NB4 (cell line): ENCODE measurements at regions not wholly inside any gene's neighbourhood (a gene's known extent, or its start where the extent isn't known, plus 50 kb on each side); places are given as distances from the start of the nearest gene placed in this dataset.

Experiments used
- MYC ChIP-seq: IDR thresholded peaks from 2 replicates; pipeline ENCODE4 v1.6.1; 2011; ENCODE audit warnings: low read depth, low read length
- POLR2A ChIP-seq: IDR thresholded peaks from 2 replicates; pipeline ENCODE4 v1.6.1; 2011; ENCODE audit warnings: mild to moderate bottlenecking; ENCODE audit not compliant: insufficient read length; ENCODE audit errors: extremely low read depth
- TF ChIP-seq, protein P1 (sequence below): IDR thresholded peaks from one replicate; pipeline ENCODE4 v1.5.1; 2012; ENCODE audit warnings: low read depth, low read length

DNA sequence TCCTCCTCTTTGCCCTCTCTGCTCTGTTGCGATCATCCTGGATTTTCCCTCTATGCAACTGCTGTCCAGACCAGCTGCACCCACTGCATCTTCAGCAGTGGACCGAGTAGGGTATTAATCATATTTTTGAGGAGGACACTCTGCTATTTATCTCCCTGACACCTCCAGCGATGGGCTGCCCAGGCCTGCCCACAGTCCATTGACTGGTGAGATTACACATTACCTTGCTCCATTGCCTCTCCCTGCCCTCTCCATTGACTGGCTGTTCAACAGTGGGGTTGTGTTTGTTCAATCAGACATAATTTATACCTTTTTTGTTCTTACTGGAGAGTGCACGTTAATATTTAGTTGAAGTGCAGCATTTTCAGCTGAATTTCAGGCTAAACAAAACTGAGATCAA, 559.3 kb upstream of the ARRDC4 start:
- no peak for TF ChIP-seq POLR2A
- TF ChIP-seq, protein P1, sequence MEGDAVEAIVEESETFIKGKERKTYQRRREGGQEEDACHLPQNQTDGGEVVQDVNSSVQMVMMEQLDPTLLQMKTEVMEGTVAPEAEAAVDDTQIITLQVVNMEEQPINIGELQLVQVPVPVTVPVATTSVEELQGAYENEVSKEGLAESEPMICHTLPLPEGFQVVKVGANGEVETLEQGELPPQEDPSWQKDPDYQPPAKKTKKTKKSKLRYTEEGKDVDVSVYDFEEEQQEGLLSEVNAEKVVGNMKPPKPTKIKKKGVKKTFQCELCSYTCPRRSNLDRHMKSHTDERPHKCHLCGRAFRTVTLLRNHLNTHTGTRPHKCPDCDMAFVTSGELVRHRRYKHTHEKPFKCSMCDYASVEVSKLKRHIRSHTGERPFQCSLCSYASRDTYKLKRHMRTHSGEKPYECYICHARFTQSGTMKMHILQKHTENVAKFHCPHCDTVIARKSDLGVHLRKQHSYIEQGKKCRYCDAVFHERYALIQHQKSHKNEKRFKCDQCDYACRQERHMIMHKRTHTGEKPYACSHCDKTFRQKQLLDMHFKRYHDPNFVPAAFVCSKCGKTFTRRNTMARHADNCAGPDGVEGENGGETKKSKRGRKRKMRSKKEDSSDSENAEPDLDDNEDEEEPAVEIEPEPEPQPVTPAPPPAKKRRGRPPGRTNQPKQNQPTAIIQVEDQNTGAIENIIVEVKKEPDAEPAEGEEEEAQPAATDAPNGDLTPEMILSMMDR = no peak
- TF ChIP-seq MYC = no peak
